SH-SY5Y (cell line): ENCODE measurements at regions not wholly inside any gene's neighbourhood (a gene's known extent, or its start where the extent isn't known, plus 50 kb on each side); places are given as distances from the start of the nearest gene placed in this dataset.

Source experiments
- GATA2 ChIP-seq: IDR thresholded peaks from 2 replicates; pipeline ENCODE4 v1.6.1; 2011; ENCODE audit warnings: mild to moderate bottlenecking, low read depth, low read length
- GATA3 ChIP-seq: IDR thresholded peaks from 2 replicates; pipeline ENCODE4 v1.6.1; 2011; ENCODE audit warnings: low read depth, mild to moderate bottlenecking, low read length, moderate library complexity

GRCh38 chr3:157871838-157872460, 234.3 kb downstream of the SHOX2 start:
- TF ChIP-seq GATA2 (no peak), GATA3 (no peak)
